GM12878 (cell line): ENCODE measurements at regions not wholly inside any gene's neighbourhood (a gene's known extent, or its start where the extent isn't known, plus 50 kb on each side); places are given as distances from the start of the nearest gene placed in this dataset.

Experiments
- ATAC-seq: fragments of 200-7000 bp; cut with Tn5 transposase; 3 replicates; pipeline ENCODE4 v1.9.1; 2020; ENCODE audit warnings: mild to moderate bottlenecking, moderate library complexity
- BruUV-seq: library from RNA; stranded (reverse); fragments of 400-500 nt; replicated peaks from 2 replicates; lab custom pipeline; 2021; lab: Mats Ljungman, UMichigan
- CTCF ChIA-PET: fragments of 300-600 bp; sonication (Branson Sonifier 250); formaldehyde crosslinking; extraction: SDS; loops from one replicate; lab custom pipeline; 2021; ENCODE audit warnings: inconsistent platforms; lab: Yijun Ruan, JAX
- POLR2A ChIA-PET: fragments of 350-600 bp; formaldehyde crosslinking; extraction: SDS; loops from one replicate; lab custom pipeline; 2021; ENCODE audit warnings: inconsistent platforms; lab: Charles Lee
- RAD21 ChIA-PET: fragments of 300-600 bp; sonication (Branson Sonifier 250); formaldehyde crosslinking; loops from one replicate; lab custom pipeline; 2023; ENCODE audit warnings: antibody characterized with exemption; ENCODE audit not compliant: unreplicated experiment; lab: Charles Lee
- SMC1A ChIA-PET: fragments of 300-600 bp; sonication (Branson Sonifier 250); formaldehyde crosslinking; loops from one replicate; lab custom pipeline; 2023; ENCODE audit not compliant: unreplicated experiment, uncharacterized antibody; lab: Charles Lee
- DNase-seq: peaks from one replicate; pipeline ENCODE4 v3.0.0-alpha.2; 2011; ENCODE audit warnings: low read depth, low spot score
- FAIRE-seq: peaks from 3 replicates; lab custom pipeline; 2011; peaks lifted over from hg19 to GRCh38; lab: Jason Lieb, UNC
- H2AFZ ChIP-seq: 2 replicates; pipeline ENCODE4 v1.6.0; 2011; ENCODE audit warnings: low read depth, low read length, control low read depth; ENCODE audit not compliant: control insufficient read depth
- H3K27ac ChIP-seq: 2 replicates; pipeline ENCODE4 v1.5.1; 2011; ENCODE audit warnings: control low read depth; ENCODE audit not compliant: control insufficient read depth, insufficient read depth
- H3K27me3 ChIP-seq, 2 experiments: replicated peaks in 1 of 2; 2 replicates each; pipeline versions ENCODE4 v1.6.0 to v1.6.1; 2011; ENCODE audit warnings: low read length in 1 of 2; ENCODE audit not compliant: control insufficient read depth in 2 of 2, insufficient read depth in 2 of 2
- H3K36me3 ChIP-seq, 2 experiments: 2 replicates each; pipeline ENCODE4 v1.5.1; 2011; ENCODE audit warnings: low read length in 1 of 2; ENCODE audit not compliant: control insufficient read depth in 2 of 2, insufficient read depth in 2 of 2
- H3K4me1 ChIP-seq: 2 replicates; pipeline ENCODE4 v1.6.1; 2011; ENCODE audit warnings: mild to moderate bottlenecking, low read length, moderate library complexity, mixed read lengths; ENCODE audit not compliant: control insufficient read depth, insufficient read depth
- H3K4me2 ChIP-seq: 2 replicates; pipeline ENCODE4 v1.6.0; 2011; ENCODE audit warnings: control low read depth; ENCODE audit not compliant: control insufficient read depth, insufficient read depth
- H3K4me3 ChIP-seq: fragments of 200-600 bp; sonication (generic); 2 replicates; pipeline ENCODE4 v1.5.1; 2016
- H3K79me2 ChIP-seq: 2 replicates; pipeline ENCODE4 v1.6.0; 2011; ENCODE audit warnings: low read length; ENCODE audit not compliant: control insufficient read depth, insufficient read depth
- H3K9ac ChIP-seq: 2 replicates; pipeline ENCODE4 v1.8.0; 2011; ENCODE audit warnings: low read length, control low read depth, mixed read lengths; ENCODE audit not compliant: control insufficient read depth, insufficient read depth
- H3K9me3 ChIP-seq: replicated peaks from 3 replicates; pipeline ENCODE4 v1.5.1; 2011; ENCODE audit warnings: mild to moderate bottlenecking, low read length; ENCODE audit not compliant: control insufficient read depth, insufficient read depth
- H4K20me1 ChIP-seq: 2 replicates; pipeline ENCODE4 v1.6.0; 2011; ENCODE audit not compliant: control insufficient read depth, insufficient read depth
- CBFB ChIP-seq: IDR thresholded peaks from 2 replicates; pipeline ENCODE4 v1.6.1; 2016; ENCODE audit warnings: antibody characterized with exemption, low read depth
- CHD4 ChIP-seq: fragments of 200-600 bp; sonication (generic); IDR thresholded peaks from 2 replicates; pipeline ENCODE4 v1.6.1; 2016; ENCODE audit warnings: mild to moderate bottlenecking
- HDGF ChIP-seq: fragments of 450-650 bp; IDR thresholded peaks from 2 replicates; pipeline ENCODE4 v1.6.1; 2016; ENCODE audit warnings: antibody characterized with exemption
- IKZF1 ChIP-seq: fragments of 450-650 bp; conservative IDR thresholded peaks from 2 replicates; pipeline ENCODE4 v1.6.1; 2017; ENCODE audit warnings: antibody characterized with exemption, mild to moderate bottlenecking
- IKZF2 ChIP-seq, 2 experiments: fragments of 450-650 bp; IDR thresholded peaks; 2 replicates each; pipeline ENCODE4 v1.6.1; 2017; ENCODE audit warnings: mild to moderate bottlenecking in 2 of 2, moderate library complexity in 2 of 2
- NRF1 ChIP-seq: conservative IDR thresholded peaks from 2 replicates; pipeline ENCODE4 v1.6.1; 2011; ENCODE audit warnings: mild to moderate bottlenecking, low read depth, low read length, improper control_type of control experiment
- POLR2AphosphoS2 ChIP-seq: IDR thresholded peaks from 2 replicates; pipeline ENCODE4 v1.6.1; 2011; ENCODE audit warnings: low read depth, mild to moderate bottlenecking, low read length, improper control_type of control experiment, moderate library complexity
- RAD21 ChIP-seq: IDR thresholded peaks from 2 replicates; pipeline ENCODE4 v1.6.1; 2011; ENCODE audit warnings: mild to moderate bottlenecking, low read depth, low read length, moderate library complexity; ENCODE audit not compliant: insufficient read depth
- SPI1 ChIP-seq: IDR thresholded peaks from 2 replicates; pipeline ENCODE4 v1.6.1; 2011; ENCODE audit warnings: low read depth, mild to moderate bottlenecking, low read length, moderate library complexity, borderline replicate concordance; ENCODE audit not compliant: insufficient read depth
- STAT1 ChIP-seq: fragments of 450-650 bp; conservative IDR thresholded peaks from 2 replicates; pipeline ENCODE4 v1.6.1; 2014; ENCODE audit warnings: antibody characterized with exemption, mild to moderate bottlenecking
- ZSCAN29 ChIP-seq: fragments of 450-650 bp; IDR thresholded peaks from 2 replicates; pipeline ENCODE4 v1.6.1; 2017; ENCODE audit warnings: mild to moderate bottlenecking, moderate library complexity
- WGBS: methylation state at CpG from one replicate; pipeline ENCODE4 v1.1.6; 2016; ENCODE audit warnings: low lambda C conversion rate; ENCODE audit not compliant: insufficient replicate concordance, insufficient coverage; ENCODE audit errors: missing lambda C conversion rate; 5-methylcytosine and 5-hydroxymethylcytosine counted together
- in situ Hi-C: fragments of 300-500 bp; cut with MboI; formaldehyde crosslinking; loops from 9 replicates; pipeline ENCODE4 v1.14.3; 2018; ENCODE audit warnings: mixed read lengths
- intact Hi-C: fragments of 100-400 bp; cut with micrococcal nuclease; formaldehyde crosslinking; loops from one replicate; pipeline ENCODE4 v1.14.2; 2022; ENCODE audit not compliant: unreplicated experiment
- TF ChIP-seq, protein P1 (sequence below): IDR thresholded peaks from 2 replicates; pipeline ENCODE4 v1.6.1; 2011; ENCODE audit warnings: mild to moderate bottlenecking, low read depth, low read length, moderate library complexity; ENCODE audit not compliant: insufficient replicate concordance
- TF ChIP-seq, protein P2 (sequence below): fragments of 450-650 bp; IDR thresholded peaks from 2 replicates; pipeline ENCODE4 v1.6.1; 2017; ENCODE audit warnings: mild to moderate bottlenecking, moderate library complexity
- TF ChIP-seq, protein P3 (sequence below): fragments of 450-650 bp; IDR thresholded peaks from 2 replicates; pipeline ENCODE4 v1.6.1; 2017; ENCODE audit warnings: antibody characterized with exemption, mild to moderate bottlenecking, moderate library complexity
- TF ChIP-seq, protein P4 (sequence below): IDR thresholded peaks from 2 replicates; pipeline ENCODE4 v1.6.1; 2011; ENCODE audit warnings: low read depth, mild to moderate bottlenecking, low read length, moderate library complexity, borderline replicate concordance; ENCODE audit errors: extremely low read depth

DNA sequence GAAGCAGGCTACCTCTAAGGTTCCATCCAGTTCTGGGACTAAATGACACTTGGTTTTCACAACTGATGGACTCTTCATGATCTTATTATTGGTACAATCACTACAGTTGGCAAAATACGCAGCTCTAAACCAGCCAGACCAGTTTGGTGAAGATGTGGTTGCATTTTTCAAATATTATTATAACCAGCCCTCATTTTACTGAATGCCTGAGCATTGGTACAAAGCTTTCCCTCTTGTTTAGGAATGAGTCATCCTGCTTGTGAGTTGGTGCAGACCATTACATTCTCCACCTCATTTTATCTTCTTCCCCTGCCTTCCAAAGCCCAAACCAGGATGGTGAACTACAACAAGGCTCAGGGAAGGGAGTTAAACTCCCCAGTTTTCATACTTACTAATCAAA, 223.1 kb downstream of the KDR start (continued):
- TF ChIP-seq, protein P1, sequence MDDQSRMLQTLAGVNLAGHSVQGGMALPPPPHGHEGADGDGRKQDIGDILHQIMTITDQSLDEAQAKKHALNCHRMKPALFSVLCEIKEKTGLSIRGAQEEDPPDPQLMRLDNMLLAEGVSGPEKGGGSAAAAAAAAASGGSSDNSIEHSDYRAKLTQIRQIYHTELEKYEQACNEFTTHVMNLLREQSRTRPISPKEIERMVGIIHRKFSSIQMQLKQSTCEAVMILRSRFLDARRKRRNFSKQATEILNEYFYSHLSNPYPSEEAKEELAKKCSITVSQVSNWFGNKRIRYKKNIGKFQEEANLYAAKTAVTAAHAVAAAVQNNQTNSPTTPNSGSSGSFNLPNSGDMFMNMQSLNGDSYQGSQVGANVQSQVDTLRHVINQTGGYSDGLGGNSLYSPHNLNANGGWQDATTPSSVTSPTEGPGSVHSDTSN: no peak
- TF ChIP-seq STAT1 (no peak), IKZF2 (IDR thresholded peaks at IDR 0.05) (no peak), NRF1 (no peak)

DNA sequence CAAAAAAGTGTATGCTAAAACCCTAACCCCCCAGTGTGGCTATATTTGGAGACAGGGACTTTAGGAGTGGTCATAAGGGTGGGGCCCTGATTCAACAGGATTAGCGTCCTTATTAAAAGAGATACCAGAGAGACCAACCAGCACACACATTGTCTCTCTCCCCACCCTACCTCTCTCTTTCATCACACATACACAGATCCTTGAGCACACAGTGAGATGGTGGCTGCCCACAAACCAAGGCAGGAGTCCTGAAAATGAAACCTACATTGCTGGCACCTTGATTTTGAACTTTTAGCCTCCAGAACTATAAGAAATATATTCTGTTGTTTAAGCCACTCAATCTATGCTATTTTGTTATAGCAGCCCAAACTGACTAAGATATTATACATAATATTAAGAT, 224.2 kb downstream of the KDR start:
- CTCF ChIA-PET: no interaction called here
- intact Hi-C loops: no loop called here
- H3K27me3 ChIP-seq: no peaks in the 10 kb centered on the region
- no peak overlapping the region for H3K4me2 ChIP-seq
- no peak overlapping the region for H3K9ac ChIP-seq
- SMC1A ChIA-PET: no interaction called here
- no peaks in the 10 kb centered on the region for H3K9me3 ChIP-seq
- ATAC-seq (no peak), FAIRE-seq (no peak), DNase-seq (no peak)
- in situ Hi-C loops: no loop called here
- H3K36me3 ChIP-seq: no peaks in the 10 kb centered on the region
- no TSS peak for BruUV-seq
- H3K27ac ChIP-seq: no peak overlapping the region
- no peaks in the 10 kb centered on the region for H3K79me2 ChIP-seq
- no peaks in the 10 kb centered on the region for H3K4me1 ChIP-seq
- RAD21 ChIA-PET: no interaction called here
- no peaks in the 10 kb centered on the region for H4K20me1 ChIP-seq
- H2AFZ ChIP-seq: no peak overlapping the region
- H3K4me3 ChIP-seq: no peak overlapping the region
- 38% methylated on average over 1 of the region's 1 CpG for WGBS
- POLR2A ChIA-PET: no interaction called here
- TF ChIP-seq CHD4 (no peak), ZSCAN29 (no peak), POLR2AphosphoS2 (no peak), HDGF (no peak), IKZF1 (no peak), SPI1 (no peak), RAD21 (no peak), CBFB (no peak)
- TF ChIP-seq, protein P2, sequence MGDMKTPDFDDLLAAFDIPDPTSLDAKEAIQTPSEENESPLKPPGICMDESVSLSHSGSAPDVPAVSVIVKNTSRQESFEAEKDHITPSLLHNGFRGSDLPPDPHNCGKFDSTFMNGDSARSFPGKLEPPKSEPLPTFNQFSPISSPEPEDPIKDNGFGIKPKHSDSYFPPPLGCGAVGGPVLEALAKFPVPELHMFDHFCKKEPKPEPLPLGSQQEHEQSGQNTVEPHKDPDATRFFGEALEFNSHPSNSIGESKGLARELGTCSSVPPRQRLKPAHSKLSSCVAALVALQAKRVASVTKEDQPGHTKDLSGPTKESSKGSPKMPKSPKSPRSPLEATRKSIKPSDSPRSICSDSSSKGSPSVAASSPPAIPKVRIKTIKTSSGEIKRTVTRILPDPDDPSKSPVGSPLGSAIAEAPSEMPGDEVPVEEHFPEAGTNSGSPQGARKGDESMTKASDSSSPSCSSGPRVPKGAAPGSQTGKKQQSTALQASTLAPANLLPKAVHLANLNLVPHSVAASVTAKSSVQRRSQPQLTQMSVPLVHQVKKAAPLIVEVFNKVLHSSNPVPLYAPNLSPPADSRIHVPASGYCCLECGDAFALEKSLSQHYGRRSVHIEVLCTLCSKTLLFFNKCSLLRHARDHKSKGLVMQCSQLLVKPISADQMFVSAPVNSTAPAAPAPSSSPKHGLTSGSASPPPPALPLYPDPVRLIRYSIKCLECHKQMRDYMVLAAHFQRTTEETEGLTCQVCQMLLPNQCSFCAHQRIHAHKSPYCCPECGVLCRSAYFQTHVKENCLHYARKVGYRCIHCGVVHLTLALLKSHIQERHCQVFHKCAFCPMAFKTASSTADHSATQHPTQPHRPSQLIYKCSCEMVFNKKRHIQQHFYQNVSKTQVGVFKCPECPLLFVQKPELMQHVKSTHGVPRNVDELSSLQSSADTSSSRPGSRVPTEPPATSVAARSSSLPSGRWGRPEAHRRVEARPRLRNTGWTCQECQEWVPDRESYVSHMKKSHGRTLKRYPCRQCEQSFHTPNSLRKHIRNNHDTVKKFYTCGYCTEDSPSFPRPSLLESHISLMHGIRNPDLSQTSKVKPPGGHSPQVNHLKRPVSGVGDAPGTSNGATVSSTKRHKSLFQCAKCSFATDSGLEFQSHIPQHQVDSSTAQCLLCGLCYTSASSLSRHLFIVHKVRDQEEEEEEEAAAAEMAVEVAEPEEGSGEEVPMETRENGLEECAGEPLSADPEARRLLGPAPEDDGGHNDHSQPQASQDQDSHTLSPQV: no peak
- TF ChIP-seq, protein P3, sequence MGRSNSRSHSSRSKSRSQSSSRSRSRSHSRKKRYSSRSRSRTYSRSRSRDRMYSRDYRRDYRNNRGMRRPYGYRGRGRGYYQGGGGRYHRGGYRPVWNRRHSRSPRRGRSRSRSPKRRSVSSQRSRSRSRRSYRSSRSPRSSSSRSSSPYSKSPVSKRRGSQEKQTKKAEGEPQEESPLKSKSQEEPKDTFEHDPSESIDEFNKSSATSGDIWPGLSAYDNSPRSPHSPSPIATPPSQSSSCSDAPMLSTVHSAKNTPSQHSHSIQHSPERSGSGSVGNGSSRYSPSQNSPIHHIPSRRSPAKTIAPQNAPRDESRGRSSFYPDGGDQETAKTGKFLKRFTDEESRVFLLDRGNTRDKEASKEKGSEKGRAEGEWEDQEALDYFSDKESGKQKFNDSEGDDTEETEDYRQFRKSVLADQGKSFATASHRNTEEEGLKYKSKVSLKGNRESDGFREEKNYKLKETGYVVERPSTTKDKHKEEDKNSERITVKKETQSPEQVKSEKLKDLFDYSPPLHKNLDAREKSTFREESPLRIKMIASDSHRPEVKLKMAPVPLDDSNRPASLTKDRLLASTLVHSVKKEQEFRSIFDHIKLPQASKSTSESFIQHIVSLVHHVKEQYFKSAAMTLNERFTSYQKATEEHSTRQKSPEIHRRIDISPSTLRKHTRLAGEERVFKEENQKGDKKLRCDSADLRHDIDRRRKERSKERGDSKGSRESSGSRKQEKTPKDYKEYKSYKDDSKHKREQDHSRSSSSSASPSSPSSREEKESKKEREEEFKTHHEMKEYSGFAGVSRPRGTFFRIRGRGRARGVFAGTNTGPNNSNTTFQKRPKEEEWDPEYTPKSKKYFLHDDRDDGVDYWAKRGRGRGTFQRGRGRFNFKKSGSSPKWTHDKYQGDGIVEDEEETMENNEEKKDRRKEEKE: no peak
- TF ChIP-seq, protein P4, sequence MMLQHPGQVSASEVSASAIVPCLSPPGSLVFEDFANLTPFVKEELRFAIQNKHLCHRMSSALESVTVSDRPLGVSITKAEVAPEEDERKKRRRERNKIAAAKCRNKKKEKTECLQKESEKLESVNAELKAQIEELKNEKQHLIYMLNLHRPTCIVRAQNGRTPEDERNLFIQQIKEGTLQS: no peak
